Lower leg skin (tissue), 3 donors: ENCODE measurements at regions not wholly inside any gene's neighbourhood (a gene's known extent, or its start where the extent isn't known, plus 50 kb on each side); places are given as distances from the start of the nearest gene placed in this dataset.

Source experiments
- CTCF ChIP-seq, 3 donors: fragments of 450-650 bp; IDR thresholded peaks; one replicate each; pipeline ENCODE4 v1.5.1; 2016; ENCODE audit warnings: antibody characterized with exemption in 3 of 3, mild to moderate bottlenecking in 3 of 3, moderate library complexity in 2 of 3
- POLR2A ChIP-seq, 2 donors: fragments of 450-650 bp; IDR thresholded peaks; one replicate each; pipeline ENCODE4 v1.6.1; 2016 to 2017; ENCODE audit warnings: antibody characterized with exemption in 2 of 2, mild to moderate bottlenecking in 1 of 2, moderate library complexity in 1 of 2

DNA sequence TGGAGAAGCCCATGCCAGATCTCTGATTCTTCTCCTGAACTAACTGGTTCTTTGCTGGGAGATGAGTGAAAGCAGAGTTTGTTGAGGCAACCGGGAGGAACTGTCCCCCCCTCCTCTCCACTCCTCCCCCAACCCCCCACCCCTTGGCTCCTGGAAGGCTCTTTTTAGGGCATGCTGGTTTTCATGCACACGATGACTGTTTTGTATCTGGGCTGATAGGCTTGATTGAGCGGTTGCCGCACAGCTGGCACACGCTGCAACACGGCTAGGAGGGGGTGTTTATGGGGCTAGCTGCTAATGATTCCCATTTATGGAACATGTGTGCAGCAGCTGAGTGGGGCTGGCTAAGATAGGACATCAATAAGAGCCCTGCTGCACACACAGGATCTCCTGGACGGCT is 137.2 kb downstream of the SMIM20 start:
- TF ChIP-seq POLR2A (IDR thresholded peaks at IDR 0.05) (no peak), CTCF (IDR thresholded peaks at IDR 0.05) (no peak)
